Mammary epithelial cell (primary cell): ENCODE measurements at regions not wholly inside any gene's neighbourhood (a gene's known extent, or its start where the extent isn't known, plus 50 kb on each side); places are given as distances from the start of the nearest gene placed in this dataset.

ENCODE experiments used
- CTCF ChIP-seq, 2 donors: IDR thresholded peaks in 1 of 2; conservative IDR thresholded peaks in 1 of 2; 2 replicates each; pipeline ENCODE4 v1.5.1; 2011 to 2012; ENCODE audit warnings: inconsistent platforms in 2 of 2, low read length in 2 of 2, mild to moderate bottlenecking in 2 of 2, control low read depth in 1 of 2, low read depth in 1 of 2; ENCODE audit not compliant: insufficient read depth in 1 of 2; ENCODE audit errors: extremely low read depth in 1 of 2
- EZH2 ChIP-seq: IDR thresholded peaks from 2 replicates; pipeline ENCODE4 v1.6.1; 2012; ENCODE audit warnings: low read length, inconsistent platforms, borderline replicate concordance

- TF ChIP-seq CTCF (conservative IDR thresholded peaks at IDR 0.05 in 1 of 2, IDR thresholded peaks at IDR 0.05 in 1 of 2; ENCODE audit: extremely low read depth in 1 of 2, insufficient read depth in 1 of 2, low read depth in 1 of 2, low read length in 2 of 2) (no peak), EZH2 (no peak)
Observed at GRCh38 chr3:154662851-154663250, 232.9 kb upstream of the GPR149 start.
